ENCODE measurements at regions not wholly inside any gene's neighbourhood (a gene's known extent, or its start where the extent isn't known, plus 50 kb on each side); places are given as distances from the start of the nearest gene placed in this dataset.

GRCh38 chrX:69085151-69085550, 80.1 kb downstream of the PJA1 start:
- DNase-seq (ENCODE audit: insufficient read length, low spot score) (no peak), FAIRE-seq (no peak)
- TF ChIP-seq, protein P1, sequence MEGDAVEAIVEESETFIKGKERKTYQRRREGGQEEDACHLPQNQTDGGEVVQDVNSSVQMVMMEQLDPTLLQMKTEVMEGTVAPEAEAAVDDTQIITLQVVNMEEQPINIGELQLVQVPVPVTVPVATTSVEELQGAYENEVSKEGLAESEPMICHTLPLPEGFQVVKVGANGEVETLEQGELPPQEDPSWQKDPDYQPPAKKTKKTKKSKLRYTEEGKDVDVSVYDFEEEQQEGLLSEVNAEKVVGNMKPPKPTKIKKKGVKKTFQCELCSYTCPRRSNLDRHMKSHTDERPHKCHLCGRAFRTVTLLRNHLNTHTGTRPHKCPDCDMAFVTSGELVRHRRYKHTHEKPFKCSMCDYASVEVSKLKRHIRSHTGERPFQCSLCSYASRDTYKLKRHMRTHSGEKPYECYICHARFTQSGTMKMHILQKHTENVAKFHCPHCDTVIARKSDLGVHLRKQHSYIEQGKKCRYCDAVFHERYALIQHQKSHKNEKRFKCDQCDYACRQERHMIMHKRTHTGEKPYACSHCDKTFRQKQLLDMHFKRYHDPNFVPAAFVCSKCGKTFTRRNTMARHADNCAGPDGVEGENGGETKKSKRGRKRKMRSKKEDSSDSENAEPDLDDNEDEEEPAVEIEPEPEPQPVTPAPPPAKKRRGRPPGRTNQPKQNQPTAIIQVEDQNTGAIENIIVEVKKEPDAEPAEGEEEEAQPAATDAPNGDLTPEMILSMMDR (IDR thresholded peaks at IDR 0.05; ENCODE audit: insufficient read depth, missing control alignments) = no peak

- TF ChIP-seq, protein P1 (IDR thresholded peaks at IDR 0.05; ENCODE audit: insufficient read depth, missing control alignments) = no peak
- FAIRE-seq = no peak
Observed at GRCh38 chrX:69083801-69084200, 81.5 kb downstream of the PJA1 start.

DNA sequence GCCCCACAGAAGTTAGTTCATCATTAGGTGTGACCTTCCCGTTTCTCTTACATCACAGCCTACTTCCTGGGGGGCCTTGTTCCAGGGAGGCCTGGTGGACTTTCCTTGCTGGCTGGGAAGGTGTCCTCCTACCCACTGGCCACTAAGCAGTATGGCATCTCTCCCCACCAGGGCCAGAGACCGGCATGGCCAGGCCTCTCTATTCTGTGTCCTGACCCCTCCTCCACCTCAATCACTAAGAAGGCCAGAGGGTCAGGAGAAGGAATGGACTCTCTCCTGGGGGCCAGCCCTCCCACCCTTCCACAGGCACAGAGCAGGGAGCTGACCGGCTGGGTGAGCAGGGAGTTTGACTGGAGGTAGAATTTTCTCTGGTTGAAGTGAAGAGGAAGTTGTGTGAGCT, 81.9 kb downstream of the PJA1 start:
- DNase-seq (ENCODE audit: insufficient read length, low spot score) = no peak
- no peak for FAIRE-seq
- TF ChIP-seq, protein P1 (IDR thresholded peaks at IDR 0.05; ENCODE audit: insufficient read depth, missing control alignments) = no peak

More at GRCh38 chrX:69083801-69084200, 81.5 kb downstream of the PJA1 start:
- DNase-seq (ENCODE audit: insufficient read length, low spot score) = no peak

DNA sequence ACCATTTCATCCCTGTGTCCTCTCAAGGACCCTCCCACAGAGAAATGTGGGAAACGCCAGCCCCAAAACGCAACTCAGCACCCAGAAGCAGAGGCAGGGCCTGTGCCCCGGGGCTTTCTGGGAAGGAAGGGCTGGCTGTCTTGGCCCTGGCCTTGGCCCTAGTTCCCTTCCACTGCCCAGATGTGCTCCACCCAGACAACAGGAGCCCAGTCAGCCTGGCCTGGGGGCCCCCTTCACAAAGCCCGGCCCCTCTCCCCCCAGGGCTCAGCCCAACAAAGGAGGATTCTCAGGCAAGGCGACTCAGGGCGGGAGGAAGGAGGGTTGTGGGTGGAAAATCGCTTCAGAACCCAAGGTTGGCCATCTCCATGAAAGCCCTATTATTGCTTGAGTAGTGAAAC, 82.5 kb downstream of the PJA1 start:
- FAIRE-seq (no peak), DNase-seq (ENCODE audit: insufficient read length, low spot score) (no peak)
- TF ChIP-seq, protein P1 (IDR thresholded peaks at IDR 0.05; ENCODE audit: insufficient read depth, missing control alignments) = no peak

- FAIRE-seq (no peak), DNase-seq (ENCODE audit: insufficient read length, low spot score) (no peak)
- TF ChIP-seq, protein P1 (IDR thresholded peaks at IDR 0.05; ENCODE audit: insufficient read depth, missing control alignments) = no peak
Observed at GRCh38 chrX:69082055-69082752, 83.0 kb downstream of the PJA1 start.

DNA sequence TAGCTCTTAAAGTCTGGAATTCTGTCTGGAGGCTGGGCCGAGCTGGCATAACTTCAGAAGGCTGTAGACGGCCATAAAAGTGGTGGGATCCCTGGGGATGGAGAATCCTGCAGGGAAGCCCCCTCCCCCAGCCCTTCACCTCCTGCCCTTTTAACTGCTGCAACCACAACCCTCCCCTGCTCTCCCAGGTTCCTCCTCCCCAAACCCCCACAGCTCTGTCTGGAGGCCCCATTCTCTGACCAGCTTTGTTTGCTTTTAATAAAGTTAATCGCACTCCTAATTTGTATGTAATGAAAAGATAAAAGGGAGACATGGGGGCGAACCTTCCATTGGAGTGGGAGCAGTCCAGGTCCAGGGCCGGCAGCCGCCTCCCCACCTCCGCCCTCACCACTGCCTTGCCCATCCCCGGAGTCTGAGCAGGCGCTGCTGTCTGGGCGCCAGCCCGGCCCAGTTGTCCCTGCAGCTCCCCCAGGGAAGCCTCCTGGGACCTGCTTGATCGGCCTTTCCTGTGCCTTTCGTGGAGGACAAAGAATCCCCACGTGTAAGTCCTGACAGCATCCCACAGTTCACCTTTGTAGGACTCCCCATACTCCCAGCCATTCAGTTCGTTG, 84.3 kb downstream of the PJA1 start:
- FAIRE-seq (no peak), DNase-seq (ENCODE audit: insufficient read length, low spot score) (no peak)
- TF ChIP-seq, protein P1 (IDR thresholded peaks at IDR 0.05; ENCODE audit: insufficient read depth, missing control alignments) = no peak

- DNase-seq (ENCODE audit: insufficient read length, low spot score) (no peak), FAIRE-seq (no peak)
Observed at GRCh38 chrX:69079268-69079667, 86.0 kb downstream of the PJA1 start.

More at GRCh38 chrX:69079268-69079667, 86.0 kb downstream of the PJA1 start:
- TF ChIP-seq, protein P1 (IDR thresholded peaks at IDR 0.05; ENCODE audit: insufficient read depth, missing control alignments) = no peak
